Choroid plexus epithelial cell (primary cell): ENCODE measurements at regions not wholly inside any gene's neighbourhood (a gene's known extent, or its start where the extent isn't known, plus 50 kb on each side); places are given as distances from the start of the nearest gene placed in this dataset.
A peak's percentile ranks its signal among the peaks of the same experiment; 100 is the strongest.
"Not testable (repeated sequence)": the region's sequence is repeated elsewhere in the genome, so short reads cannot be mapped to it uniquely, and the experiment has no call there.

Source experiments
- DNase-seq: peaks from one replicate; pipeline ENCODE4 v3.0.0-alpha.2; 2010; ENCODE audit warnings: low read depth
- H3K4me3 ChIP-seq: 2 replicates; pipeline ENCODE4 v1.5.1; 2011; ENCODE audit warnings: low read depth, mild to moderate bottlenecking, control low read depth, low read length, moderate library complexity
- TF ChIP-seq, protein P1 (sequence below): conservative IDR thresholded peaks from 2 replicates; pipeline ENCODE4 v1.5.1; 2011; ENCODE audit warnings: low read depth, mild to moderate bottlenecking, control low read depth, inconsistent platforms, low read length, moderate library complexity

GRCh38 chr11:31960126-31960525 lies 130.7 kb upstream of the RCN1 start:
- TF ChIP-seq, protein P1, sequence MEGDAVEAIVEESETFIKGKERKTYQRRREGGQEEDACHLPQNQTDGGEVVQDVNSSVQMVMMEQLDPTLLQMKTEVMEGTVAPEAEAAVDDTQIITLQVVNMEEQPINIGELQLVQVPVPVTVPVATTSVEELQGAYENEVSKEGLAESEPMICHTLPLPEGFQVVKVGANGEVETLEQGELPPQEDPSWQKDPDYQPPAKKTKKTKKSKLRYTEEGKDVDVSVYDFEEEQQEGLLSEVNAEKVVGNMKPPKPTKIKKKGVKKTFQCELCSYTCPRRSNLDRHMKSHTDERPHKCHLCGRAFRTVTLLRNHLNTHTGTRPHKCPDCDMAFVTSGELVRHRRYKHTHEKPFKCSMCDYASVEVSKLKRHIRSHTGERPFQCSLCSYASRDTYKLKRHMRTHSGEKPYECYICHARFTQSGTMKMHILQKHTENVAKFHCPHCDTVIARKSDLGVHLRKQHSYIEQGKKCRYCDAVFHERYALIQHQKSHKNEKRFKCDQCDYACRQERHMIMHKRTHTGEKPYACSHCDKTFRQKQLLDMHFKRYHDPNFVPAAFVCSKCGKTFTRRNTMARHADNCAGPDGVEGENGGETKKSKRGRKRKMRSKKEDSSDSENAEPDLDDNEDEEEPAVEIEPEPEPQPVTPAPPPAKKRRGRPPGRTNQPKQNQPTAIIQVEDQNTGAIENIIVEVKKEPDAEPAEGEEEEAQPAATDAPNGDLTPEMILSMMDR = no peak
- DNase-seq = no peak
- H3K4me3 ChIP-seq = no peak overlapping the region

- TF ChIP-seq, protein P1 = no peak
- no peak for DNase-seq
Measured at GRCh38 chr11:31959716-31960115, 131.2 kb upstream of the RCN1 start.

GRCh38 chr11:31958076-31958735 lies 132.7 kb upstream of the RCN1 start:
- no peak overlapping the region for H3K4me3 ChIP-seq
- DNase-seq = peak; percentile 63
- TF ChIP-seq, protein P1 = peak; percentile 95

More at GRCh38 chr11:31959716-31960115, 131.2 kb upstream of the RCN1 start:
- H3K4me3 ChIP-seq = no peak overlapping the region

- TF ChIP-seq, protein P1 = no peak
- no peak for DNase-seq
- H3K4me3 ChIP-seq = no peak overlapping the region
Measured at GRCh38 chr11:31957674-31958073, 133.2 kb upstream of the RCN1 start.

DNA sequence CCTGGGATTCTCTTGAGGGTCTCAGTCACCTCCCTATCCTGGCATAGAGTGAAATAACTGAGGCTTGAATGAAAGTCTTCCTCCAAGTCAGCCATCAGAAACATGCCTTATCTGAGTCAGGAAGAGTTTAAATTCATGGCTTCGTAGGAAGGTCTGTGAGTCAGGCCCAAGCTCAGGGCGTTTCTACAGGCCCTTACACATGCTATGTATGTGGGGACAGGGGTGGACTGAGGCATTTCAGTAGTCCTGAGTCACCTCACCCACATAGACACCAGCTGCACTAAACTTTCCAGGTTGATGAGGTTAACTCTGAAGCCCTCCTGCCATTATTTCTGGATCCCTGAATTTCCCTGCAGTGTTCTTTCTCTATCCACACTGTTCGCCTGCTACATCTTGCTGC lies 134.6 kb upstream of the RCN1 start:
- TF ChIP-seq, protein P1 = no peak
- no peak for DNase-seq
- no peak overlapping the region for H3K4me3 ChIP-seq

DNA sequence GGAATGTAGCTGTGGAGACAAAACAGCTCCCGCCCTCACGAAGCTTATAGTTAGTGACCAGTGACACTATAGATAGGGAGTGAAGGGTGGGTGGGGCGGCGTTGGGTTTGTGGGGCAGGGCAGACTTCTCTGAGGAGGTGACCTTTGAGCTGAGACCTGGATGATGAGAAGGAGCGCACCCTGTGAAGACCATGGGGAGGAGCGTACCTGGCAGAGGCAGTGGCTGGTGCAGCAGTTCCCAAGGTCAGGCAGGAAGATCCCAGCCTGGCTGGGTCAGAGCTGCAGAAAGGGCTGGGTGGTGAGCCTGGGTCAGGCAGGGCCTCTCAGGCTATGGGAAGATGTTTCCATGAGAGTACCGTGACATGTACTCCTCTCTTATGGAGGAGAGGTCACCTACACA lies 135.0 kb upstream of the RCN1 start:
- TF ChIP-seq, protein P1 = no peak
- H3K4me3 ChIP-seq = no peak overlapping the region
- no peak for DNase-seq

- DNase-seq = no peak
- TF ChIP-seq, protein P1 = no peak
- H3K4me3 ChIP-seq = no peak overlapping the region
Measured at GRCh38 chr11:31953803-31954327, 137.0 kb upstream of the RCN1 start.

- not testable (repeated sequence) for H3K4me3 ChIP-seq, DNase-seq
Measured at GRCh38 chr11:31949733-31950200, 138.6 kb upstream of the PAX6 start.
